ENCODE measurements at regions not wholly inside any gene's neighbourhood (a gene's known extent, or its start where the extent isn't known, plus 50 kb on each side); places are given as distances from the start of the nearest gene placed in this dataset.
"Not testable (repeated sequence)": the region's sequence is repeated elsewhere in the genome, so short reads cannot be mapped to it uniquely, and the experiment has no call there.

GRCh38 chrX:104372547-104372946, 117.8 kb upstream of the ESX1 start:
- DNase-seq = no peak

DNA sequence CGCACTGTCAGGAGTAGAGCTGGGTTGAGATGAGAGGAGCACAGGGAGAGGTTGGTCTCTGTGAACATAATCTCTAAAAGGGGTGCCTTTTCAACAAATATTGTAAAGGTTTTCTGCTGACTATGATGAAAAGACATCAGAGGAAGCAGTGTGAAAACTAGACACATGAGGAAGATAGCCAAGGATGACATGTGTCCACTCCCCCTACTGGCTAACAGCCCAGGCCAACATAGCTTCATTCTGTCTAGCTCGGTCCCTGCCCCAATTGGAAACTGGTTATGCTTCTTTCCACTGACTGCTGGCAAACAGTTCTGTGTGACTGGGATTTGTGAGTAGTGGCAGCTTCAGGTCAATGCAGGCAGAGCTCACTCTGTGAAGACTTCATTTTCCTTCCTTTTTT, 115.4 kb upstream of the ESX1 start:
- DNase-seq = no peak

DNA sequence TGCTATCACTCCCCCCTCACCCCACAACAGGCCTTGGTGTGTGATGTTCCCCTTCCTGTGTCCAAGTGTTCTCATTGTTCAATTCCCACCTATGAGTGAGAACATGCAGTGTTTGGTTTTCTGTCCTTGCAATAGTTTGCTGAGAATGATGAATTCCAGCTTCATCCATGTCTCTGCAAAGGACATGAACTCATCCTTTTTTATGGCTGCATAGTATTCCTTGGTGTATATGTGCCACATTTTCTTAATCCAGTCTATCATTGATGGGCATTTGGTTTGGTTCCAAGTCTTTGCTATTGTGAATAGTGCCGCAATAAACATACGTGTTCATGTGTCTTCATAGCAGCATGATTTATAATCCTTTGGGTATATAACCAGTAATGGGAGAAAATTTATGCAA, 106.0 kb upstream of the ESX1 start:
- not testable (repeated sequence) for DNase-seq

GRCh38 chrX:104359124-104359523, 104.4 kb upstream of the ESX1 start:
- no peak for DNase-seq

DNA sequence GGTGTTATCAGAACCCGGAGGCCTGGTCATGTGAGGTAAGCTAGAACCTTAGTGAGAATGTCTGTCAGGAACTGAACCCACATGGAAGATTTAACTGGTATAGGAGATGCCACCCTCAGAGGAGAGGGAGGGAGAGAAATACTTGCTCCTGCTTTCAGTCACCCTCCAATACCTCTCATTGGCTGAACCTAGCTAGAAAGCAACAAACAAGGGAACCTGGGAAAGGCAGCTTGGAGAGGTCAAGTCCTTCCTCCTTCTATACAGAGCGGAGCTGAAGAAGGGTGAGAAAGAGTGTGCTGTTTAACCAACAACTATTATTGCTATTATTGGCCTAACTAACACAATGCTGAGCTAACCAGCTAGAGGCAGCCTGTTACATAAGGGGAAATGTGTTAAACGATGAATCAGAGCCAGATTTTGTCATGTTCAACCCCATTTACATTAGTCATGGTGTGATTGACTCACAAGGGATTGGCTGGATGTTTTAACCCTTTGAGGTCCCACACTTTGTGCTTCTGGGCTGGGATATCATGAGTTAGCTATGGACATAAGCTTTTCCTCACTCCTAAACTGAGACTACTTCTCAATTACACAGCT, 96.5 kb upstream of the ESX1 start:
- DNase-seq = peak; percentile 11

DNA sequence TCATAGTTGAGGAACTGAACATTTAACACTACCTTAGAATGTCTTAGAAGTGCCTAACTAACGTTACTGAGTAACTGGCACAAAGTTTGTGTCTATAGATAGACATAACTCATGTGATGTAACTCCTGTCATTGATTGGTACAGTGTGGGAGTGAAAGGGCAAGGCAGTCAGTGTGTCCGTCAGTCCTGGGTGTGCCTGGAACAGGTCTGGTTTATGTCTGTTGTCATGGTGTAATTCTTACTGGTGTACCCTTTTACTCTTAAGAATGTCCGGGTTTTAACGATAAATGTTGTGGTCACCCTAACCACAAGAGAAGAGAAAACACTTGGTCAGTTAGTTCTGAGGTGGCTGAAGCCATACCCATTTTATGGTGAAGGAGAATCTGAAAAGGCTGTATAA, 93.1 kb upstream of the ESX1 start:
- DNase-seq = no peak

GRCh38 chrX:104343428-104344129, 88.8 kb upstream of the ESX1 start:
- peak; percentile 63 for DNase-seq

- DNase-seq = no peak
Measured at GRCh38 chrX:104342065-104342464, 87.3 kb upstream of the ESX1 start.

DNA sequence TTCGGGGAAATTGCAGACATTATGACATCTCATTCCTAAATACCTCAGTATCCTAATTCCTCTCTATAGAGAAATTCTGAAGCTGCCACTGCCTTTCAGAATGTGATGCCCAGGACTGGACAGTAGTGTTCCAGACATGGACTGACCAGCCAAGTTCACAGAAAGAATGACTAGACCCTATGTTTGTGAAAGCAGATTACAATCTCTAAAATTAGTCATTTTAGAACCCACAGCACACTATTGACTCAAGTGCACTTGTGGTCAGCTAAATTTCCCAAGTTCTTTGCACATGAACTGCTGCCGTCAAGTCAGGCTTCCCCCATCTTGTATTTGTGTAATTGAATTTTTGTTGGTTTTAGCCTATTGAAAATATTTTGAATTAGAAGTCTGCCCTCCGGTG, 81.0 kb upstream of the ESX1 start:
- peak; percentile 6 for DNase-seq

- no peak for DNase-seq
Measured at GRCh38 chrX:104334971-104335370, 80.2 kb upstream of the ESX1 start.

DNA sequence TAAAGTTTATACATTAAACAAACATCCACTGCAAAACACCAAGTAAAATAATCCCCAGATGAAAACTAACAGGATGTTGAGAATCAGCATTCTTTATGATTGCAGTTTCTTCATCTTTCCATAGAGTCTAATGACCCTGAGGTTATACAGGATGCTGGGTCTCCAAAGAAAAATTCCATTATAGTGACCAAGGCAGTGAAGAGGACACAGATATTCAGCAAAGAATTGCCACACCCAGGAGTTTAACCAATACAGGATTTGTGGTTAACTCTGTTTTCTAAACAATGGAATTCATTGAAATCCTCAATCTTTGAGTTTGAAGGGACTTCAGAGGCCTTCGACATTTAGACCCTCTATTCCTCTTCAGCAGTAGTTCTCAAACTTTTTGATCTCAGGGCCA, 76.2 kb upstream of the ESX1 start:
- no peak for DNase-seq

DNA sequence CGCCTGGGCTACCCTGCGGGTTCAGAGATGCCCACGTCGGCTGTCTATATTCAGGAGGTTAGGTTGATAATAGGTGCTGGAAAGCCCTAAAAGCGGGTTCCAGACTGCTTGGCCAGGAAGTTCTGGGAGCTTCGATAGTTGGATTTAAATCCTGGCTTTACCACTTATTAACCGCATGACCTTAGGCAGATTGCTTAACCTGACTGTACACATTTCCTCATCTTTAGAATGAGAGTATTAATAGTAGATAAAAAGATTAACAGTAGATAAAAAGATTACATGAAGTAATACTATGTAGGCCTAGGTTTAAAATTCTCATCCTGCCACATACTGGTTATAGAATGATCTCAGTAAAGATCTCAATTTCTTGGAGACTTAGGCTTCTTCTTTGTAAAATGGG, 75.0 kb upstream of the ESX1 start:
- no peak for DNase-seq

- DNase-seq = no peak
Measured at GRCh38 chrX:104325213-104325585, 70.5 kb upstream of the ESX1 start.

DNA sequence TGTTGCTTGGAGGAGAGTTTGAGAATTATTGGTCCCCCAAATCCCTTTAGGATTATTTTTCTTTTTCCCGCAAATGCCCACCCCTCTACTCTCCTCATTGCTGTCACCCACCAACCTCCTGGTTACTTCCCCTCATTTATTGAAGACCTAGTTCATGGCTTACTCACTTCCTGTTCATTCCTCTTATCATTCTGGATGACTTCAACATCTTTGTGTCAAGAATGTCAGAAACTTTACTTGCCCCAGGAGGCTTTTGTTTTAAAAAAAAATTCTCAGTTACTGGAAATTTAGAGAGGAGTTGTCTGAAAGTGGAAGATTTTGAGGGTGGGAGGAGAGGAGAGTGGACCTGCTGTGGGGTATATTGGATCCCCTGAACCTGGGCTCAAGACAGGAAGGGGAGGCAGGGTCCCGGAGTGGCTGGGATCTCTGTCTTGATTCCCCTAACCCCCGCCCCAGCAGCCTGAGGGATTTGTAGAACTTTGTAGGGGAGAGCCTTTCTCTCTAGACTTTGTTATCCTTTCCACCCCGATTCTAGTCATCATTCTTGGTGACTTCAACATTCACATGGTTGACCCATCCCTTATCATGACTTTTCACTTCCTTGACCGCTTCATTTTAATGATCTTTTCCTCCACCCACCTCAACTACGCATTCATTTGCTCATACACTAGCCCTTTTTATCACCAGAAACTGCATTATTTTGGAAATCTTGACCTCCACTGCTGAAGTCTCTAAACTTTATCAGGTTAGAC, 69.9 kb upstream of the ESX1 start:
- no peak for DNase-seq

GRCh38 chrX:104319346-104319745, 64.6 kb upstream of the ESX1 start:
- DNase-seq = no peak

DNA sequence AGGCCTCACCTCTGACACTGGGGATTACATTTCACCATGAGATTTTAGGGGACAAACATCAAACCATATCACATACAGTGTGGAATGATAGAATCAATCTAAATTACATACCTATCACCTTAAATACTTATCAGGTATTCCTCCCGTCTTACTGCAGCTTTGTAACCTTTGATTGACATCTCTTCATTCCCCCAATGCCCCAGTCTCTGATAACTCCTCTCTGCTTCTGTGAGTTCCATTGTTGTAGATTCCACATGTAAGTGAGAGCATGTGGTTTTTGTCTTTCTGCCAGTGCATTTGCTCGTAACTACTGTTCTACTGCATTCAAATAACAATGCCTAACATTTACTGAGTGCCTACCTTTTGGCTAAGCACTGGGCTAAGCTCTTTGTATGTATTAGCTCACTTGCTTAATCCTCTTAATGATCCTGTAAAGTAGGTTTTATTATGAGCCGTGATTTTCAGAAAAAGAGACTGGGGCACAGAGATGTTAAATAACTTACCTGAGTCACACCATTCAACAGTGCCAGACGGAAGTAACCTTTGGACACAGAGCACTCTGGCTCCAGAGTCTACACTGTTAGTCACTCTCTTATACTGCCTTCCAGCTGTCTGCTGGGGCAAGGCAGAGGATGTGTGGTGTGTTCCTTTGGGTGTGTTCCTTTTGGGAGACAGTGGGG, 63.7 kb upstream of the ESX1 start:
- no peak for DNase-seq

DNA sequence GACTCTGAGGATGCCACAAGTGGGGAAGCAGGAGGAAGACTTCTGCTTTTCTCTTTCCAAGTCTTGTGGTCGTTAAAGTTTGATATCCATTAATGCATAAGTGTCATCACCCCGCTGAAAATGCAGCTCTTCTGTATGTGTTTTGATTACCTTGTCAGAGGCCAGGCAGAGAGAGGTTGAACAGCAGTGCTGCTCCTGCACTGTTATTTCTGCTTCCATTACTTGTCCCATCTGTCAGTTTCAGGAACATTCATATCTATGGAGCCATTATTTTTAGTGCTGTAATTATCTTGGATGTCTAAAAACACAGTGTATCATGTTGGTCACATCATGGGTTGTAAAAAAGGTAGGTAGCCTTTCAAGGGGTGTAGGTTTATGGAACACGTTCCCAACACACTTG, 62.0 kb upstream of the ESX1 start:
- DNase-seq = no peak

DNA sequence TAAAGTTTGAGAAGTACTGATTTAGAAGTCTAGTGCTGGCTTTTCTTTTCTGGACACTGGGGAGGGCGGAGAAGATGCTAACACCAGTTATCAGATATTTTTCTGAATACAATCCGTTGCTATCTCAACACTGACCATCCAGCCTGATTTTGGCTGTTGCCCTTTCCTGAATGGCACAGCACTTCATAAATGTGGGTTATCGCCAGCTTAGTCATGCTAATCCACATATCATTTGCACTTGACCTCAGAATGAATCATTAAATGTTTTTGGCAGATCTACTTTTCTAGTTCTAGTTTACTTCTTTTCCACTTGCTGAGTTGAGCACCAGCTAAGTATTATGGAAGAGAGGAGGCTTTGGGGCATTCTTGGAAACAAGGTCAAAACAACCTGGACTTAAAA, 60.8 kb upstream of the ESX1 start:
- no peak for DNase-seq

DNA sequence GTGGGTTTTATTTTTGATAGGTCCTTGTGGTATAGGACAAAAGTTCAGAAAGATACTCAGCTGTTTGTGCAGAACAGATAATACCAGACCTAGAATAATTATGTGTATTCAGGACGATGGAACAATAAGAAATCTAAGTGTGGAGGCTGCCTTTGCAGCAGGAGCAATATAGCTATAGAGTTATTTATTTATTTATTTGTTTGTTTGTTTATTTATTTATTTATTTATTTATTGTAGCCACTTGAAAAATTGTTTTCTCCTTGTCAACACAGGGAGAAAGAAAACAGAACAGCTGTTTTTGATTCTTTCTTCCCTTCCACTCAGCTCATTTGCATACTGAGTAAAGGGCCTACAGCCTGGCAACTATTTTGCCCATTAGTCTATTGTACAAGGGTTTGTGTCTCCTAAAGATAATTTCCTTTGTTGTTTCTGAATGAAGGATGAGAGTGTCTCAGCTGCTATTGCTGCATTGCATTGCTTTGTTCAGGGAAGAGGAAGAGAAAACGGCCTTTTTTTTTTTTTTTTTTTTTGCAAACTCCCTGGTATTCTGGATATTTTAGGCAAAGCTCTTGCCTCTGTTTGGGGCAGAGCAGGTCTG, 56.0 kb upstream of the ESX1 start:
- DNase-seq = no peak

DNA sequence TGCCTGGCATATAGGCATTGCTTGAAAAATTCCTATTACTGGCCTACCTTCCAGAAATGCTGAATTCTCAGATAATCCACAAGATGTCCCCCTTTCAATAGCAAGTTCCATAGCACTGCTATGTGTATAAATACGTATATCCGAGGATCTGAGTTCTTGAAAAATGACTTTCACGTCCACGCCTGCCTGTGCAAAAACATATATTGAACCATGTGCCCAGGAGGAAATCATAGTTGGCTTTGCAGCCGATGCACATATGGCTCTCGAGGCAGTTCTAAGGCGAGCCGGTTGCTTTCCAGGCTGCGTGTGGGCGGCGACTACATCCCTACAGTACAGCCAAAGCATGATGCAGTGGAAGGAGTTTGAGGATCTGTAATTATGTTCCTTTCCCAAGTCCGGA, 55.4 kb upstream of the ESX1 start:
- DNase-seq = no peak

DNA sequence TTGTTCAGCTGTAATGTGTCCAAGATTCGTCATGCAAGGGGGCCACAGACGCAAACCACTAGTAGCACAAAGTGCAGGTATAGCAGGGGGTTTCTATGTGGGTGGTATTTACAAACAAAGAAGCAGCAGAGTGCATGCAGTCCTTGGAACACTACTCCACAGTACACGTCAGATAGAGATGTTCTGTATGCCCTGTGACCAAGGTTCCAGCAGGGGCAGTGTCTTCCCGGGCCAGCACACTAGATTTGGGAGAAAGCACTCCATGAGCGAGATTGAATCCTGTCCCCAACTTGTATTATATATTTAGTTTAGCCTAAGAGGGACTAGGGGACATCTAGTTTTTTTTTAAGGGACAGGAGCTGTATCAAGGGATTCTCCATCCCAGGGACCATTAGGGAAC, 54.4 kb upstream of the ESX1 start:
- no peak for DNase-seq

- no peak for DNase-seq
Measured at GRCh38 chrX:104307341-104307740, 52.6 kb upstream of the ESX1 start.

- DNase-seq = no peak
Measured at GRCh38 chrX:104306180-104306579, 51.4 kb upstream of the ESX1 start.

Measured in activated CD4-positive, alpha-beta T cell treated with anti-CD3 and anti-CD28 coated beads, Interleukin-10, Interleukin-2, amounts not matched to agents 100 ng/mL and 50 ng/mL, durations not matched to agents 16 hours and 8 hours (primary cell).